ENCODE measurements at regions not wholly inside any gene's neighbourhood (a gene's known extent, or its start where the extent isn't known, plus 50 kb on each side); places are given as distances from the start of the nearest gene placed in this dataset.
A peak's percentile ranks its signal among the peaks of the same experiment; 100 is the strongest.

DNA sequence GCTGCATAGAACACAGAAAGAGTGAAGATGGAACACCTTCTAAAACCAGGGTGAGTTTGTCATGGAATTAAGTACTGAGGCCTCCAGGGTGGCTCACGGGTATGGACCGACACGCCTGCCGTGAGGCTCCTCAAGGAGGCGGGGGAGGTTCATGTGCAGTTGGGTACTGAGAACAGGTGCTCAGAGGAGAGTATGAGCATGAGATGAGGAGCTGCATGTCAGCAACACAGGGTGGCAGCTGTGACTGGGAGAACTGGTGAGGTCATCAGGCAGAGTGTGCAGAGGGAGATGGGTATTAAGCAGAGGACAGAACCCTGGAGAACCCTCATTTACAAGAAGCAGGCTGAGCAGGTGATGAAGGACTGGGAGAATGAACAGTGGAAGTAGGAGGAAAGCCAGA is 63.2 kb upstream of the KLHL29 start:
- Histone ChIP-seq H3K27me3 (ENCODE audit: insufficient read depth, low read length, poor library complexity) (peaks cover 6% of the 10 kb centered on the region), H3K79me2 (ENCODE audit: insufficient read depth, low read length) (no peaks in the 10 kb centered on the region), H2AFZ (ENCODE audit: low read depth, low read length) (no peak overlapping the region), H3K27ac (ENCODE audit: low read length) (no peak overlapping the region), H3K4me2 (ENCODE audit: insufficient read depth, low read length) (no peak overlapping the region), H3K9ac (ENCODE audit: low read depth, low read length) (no peak overlapping the region), H3K4me3 (ENCODE audit: low read depth in 1 of 2, low read length in 2 of 2) (no peak overlapping the region), H3K9me3 (ENCODE audit: insufficient read depth, low read length, severe bottlenecking) (no peaks in the 10 kb centered on the region), H4K20me1 (ENCODE audit: insufficient read depth, low read length) (peaks cover 3% of the 10 kb centered on the region; the same call in 1 of the 2 replicates), H3K4me1 (ENCODE audit: insufficient read depth, low read length) (no peaks in the 10 kb centered on the region), H3K36me3 (ENCODE audit: insufficient read depth, low read length) (no peaks in the 10 kb centered on the region)
- no peak for TF ChIP-seq EZH2 (IDR thresholded peaks at IDR 0.05; ENCODE audit: borderline replicate concordance, low read depth, low read length, severe bottlenecking)
- TF ChIP-seq, protein P1, sequence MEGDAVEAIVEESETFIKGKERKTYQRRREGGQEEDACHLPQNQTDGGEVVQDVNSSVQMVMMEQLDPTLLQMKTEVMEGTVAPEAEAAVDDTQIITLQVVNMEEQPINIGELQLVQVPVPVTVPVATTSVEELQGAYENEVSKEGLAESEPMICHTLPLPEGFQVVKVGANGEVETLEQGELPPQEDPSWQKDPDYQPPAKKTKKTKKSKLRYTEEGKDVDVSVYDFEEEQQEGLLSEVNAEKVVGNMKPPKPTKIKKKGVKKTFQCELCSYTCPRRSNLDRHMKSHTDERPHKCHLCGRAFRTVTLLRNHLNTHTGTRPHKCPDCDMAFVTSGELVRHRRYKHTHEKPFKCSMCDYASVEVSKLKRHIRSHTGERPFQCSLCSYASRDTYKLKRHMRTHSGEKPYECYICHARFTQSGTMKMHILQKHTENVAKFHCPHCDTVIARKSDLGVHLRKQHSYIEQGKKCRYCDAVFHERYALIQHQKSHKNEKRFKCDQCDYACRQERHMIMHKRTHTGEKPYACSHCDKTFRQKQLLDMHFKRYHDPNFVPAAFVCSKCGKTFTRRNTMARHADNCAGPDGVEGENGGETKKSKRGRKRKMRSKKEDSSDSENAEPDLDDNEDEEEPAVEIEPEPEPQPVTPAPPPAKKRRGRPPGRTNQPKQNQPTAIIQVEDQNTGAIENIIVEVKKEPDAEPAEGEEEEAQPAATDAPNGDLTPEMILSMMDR (IDR thresholded peaks at IDR 0.05; ENCODE audit: borderline replicate concordance, extremely low read depth, low read length, poor library complexity, severe bottlenecking), result no peak
- ATAC-seq (ENCODE audit: insufficient read depth, low read depth) (peak; percentile 44; the same call in 2 of the 3 replicates), DNase-seq (peak; percentile 23)

DNA sequence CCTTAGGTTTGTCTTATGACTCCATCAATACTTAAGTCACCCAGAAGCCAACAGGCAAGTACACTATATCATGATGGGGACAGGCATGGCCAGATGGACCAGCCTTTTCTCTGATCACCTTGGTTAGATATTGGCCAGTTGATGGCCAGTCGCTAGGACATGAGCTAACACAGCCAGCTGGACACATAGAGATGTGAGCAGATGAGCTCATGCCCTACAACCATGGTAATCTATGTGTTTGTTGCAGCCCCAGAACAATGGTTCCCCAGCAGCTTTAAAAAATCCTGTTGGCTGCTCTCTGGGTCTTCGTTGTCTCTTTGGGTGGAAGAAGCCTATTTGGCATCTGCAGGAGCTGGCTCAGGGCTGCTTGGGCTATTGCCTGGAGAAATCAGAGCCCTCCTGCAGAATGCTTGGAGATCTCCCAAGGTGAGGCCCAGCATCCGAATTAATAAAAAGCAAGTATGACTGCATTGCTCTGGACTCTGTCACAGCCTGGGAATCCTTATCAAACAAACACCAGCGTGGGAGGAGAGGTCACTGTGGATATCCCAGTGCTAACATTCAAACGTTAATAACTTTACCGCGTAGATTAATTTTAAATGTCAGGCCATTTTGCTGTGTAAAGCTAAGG is 62.3 kb upstream of the KLHL29 start:
- Histone ChIP-seq H3K36me3 (ENCODE audit: insufficient read depth, low read length) (no peaks in the 10 kb centered on the region), H3K4me2 (ENCODE audit: insufficient read depth, low read length) (no peak overlapping the region), H3K9me3 (ENCODE audit: insufficient read depth, low read length, severe bottlenecking) (no peaks in the 10 kb centered on the region), H3K79me2 (ENCODE audit: insufficient read depth, low read length) (no peaks in the 10 kb centered on the region), H3K4me3 (ENCODE audit: low read depth in 1 of 2, low read length in 2 of 2) (no peak overlapping the region), H3K4me1 (ENCODE audit: insufficient read depth, low read length) (no peaks in the 10 kb centered on the region), H2AFZ (ENCODE audit: low read depth, low read length) (no peak overlapping the region), H4K20me1 (ENCODE audit: insufficient read depth, low read length) (peaks cover 5% of the 10 kb centered on the region; the same call in 1 of the 2 replicates), H3K27me3 (ENCODE audit: insufficient read depth, low read length, poor library complexity) (peaks cover 3% of the 10 kb centered on the region), H3K27ac (ENCODE audit: low read length) (no peak overlapping the region), H3K9ac (ENCODE audit: low read depth, low read length) (no peak overlapping the region)
- DNase-seq, result no peak
- no peak for ATAC-seq (ENCODE audit: insufficient read depth, low read depth)
- TF ChIP-seq EZH2 (IDR thresholded peaks at IDR 0.05; ENCODE audit: borderline replicate concordance, low read depth, low read length, severe bottlenecking), result no peak
- TF ChIP-seq, protein P1 (IDR thresholded peaks at IDR 0.05; ENCODE audit: borderline replicate concordance, extremely low read depth, low read length, poor library complexity, severe bottlenecking), result no peak

DNA sequence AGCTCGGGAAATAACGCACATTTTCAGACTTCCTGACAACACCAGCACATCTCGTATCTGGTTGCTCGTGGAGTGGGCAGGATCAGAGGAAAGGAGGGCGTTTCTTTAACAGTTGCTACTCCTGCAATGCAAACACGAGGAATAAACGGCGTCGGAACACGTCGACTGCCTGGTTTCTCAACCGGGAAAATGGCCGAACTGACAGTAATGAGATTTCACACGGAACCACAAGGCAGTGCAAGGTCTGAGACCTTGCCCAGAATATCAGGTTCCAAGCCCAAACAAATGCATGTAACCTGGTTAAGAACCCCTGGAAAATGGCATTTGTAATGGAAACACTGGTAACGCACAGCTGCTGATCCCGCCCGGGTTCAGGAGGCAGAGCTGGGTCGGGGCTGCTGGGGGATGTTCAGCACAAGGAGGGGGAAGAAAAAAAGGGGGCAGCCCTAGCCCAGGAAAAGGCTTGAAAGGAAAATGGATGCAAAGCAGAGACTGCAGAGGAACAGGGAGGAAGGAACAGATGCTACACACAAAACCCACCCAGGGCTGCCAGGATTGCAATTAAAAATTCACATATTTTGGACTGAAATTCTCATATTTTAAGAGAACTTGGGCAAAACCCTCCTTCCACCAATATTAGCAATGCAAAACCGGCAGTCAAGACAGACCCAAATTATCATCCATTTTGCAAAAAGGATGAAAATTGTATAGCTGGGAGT is 61.6 kb upstream of the KLHL29 start:
- DNase-seq (no peak), ATAC-seq (ENCODE audit: insufficient read depth, low read depth) (no peak)
- no peak overlapping the region for H3K9ac ChIP-seq (ENCODE audit: low read depth, low read length)
- no peaks in the 10 kb centered on the region for H3K9me3 ChIP-seq (ENCODE audit: insufficient read depth, low read length, severe bottlenecking)
- no peaks in the 10 kb centered on the region for H3K4me1 ChIP-seq (ENCODE audit: insufficient read depth, low read length)
- no peaks in the 10 kb centered on the region for H3K79me2 ChIP-seq (ENCODE audit: insufficient read depth, low read length)
- H2AFZ ChIP-seq (ENCODE audit: low read depth, low read length), result no peak overlapping the region
- no peak overlapping the region for H3K27ac ChIP-seq (ENCODE audit: low read length)
- H3K4me3 ChIP-seq (ENCODE audit: low read depth in 1 of 2, low read length in 2 of 2), result no peak overlapping the region
- peaks cover 3% of the 10 kb centered on the region for H3K27me3 ChIP-seq (ENCODE audit: insufficient read depth, low read length, poor library complexity)
- TF ChIP-seq, protein P1 (IDR thresholded peaks at IDR 0.05; ENCODE audit: borderline replicate concordance, extremely low read depth, low read length, poor library complexity, severe bottlenecking), result no peak
- TF ChIP-seq EZH2 (IDR thresholded peaks at IDR 0.05; ENCODE audit: borderline replicate concordance, low read depth, low read length, severe bottlenecking), result no peak
- H4K20me1 ChIP-seq (ENCODE audit: insufficient read depth, low read length), result peaks cover 5% of the 10 kb centered on the region; the same call in 1 of the 2 replicates
- no peak overlapping the region for H3K4me2 ChIP-seq (ENCODE audit: insufficient read depth, low read length)
- no peaks in the 10 kb centered on the region for H3K36me3 ChIP-seq (ENCODE audit: insufficient read depth, low read length)

All from DND-41 (cell line).